ENCODE measurements at regions not wholly inside any gene's neighbourhood (a gene's known extent, or its start where the extent isn't known, plus 50 kb on each side); places are given as distances from the start of the nearest gene placed in this dataset.

DNA sequence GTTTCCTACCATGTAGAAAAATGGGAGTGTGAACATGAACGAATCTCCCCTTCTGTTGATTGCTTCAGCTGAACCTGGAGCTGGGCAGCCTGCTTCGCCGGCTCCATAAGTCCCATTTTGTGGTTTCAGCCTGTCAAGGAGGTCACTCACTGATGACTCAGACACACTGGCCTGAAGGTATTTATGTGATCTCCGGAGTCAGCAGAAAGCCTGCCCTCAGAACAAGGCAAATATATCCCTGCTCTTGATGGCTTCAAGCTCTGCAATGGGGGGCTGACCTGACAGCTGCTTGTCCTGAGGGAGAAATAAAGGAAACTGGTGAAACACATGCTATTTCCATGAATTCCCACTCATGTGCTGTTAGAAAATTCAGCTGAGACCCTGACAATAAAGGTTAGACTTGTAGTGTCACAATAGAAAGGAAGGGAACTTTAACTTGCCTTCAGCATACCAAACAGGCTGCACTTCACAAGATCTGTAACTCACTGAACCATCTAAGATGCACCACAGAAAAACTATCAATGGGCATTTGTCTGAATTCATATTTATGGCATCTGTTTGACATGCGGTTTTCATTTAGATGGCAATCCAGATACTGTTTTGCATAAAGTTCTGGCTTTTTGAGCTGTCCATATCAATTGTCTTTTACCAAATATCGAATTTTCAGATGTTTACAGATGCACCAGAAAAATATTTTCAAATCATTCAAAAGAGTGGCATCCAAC, 282.0 kb upstream of the VEPH1 start:
- Histone ChIP-seq H3K79me2 (ENCODE audit: control insufficient read depth in 1 of 2, insufficient read depth in 2 of 2, low read length in 2 of 2) (no peaks in the 10 kb centered on the region), H4K20me1 (replicated peaks in 1 of 2; ENCODE audit: control insufficient read depth in 1 of 2, insufficient read depth in 2 of 2, low read length in 2 of 2) (no peaks in the 10 kb centered on the region), H3K4me1 (replicated peaks in 1 of 4; ENCODE audit: control insufficient read depth in 3 of 4, insufficient read depth in 4 of 4, low read length in 3 of 4) (no peaks in the 10 kb centered on the region), H4K91ac (replicated peaks; ENCODE audit: insufficient read length, low read length) (no peak overlapping the region), H3K9ac (replicated peaks in 1 of 4; ENCODE audit: extremely low read depth in 1 of 4, low read depth in 3 of 4, low read length in 3 of 4) (no peak overlapping the region), H3K36me3 (ENCODE audit: control insufficient read depth in 2 of 4, insufficient read depth in 4 of 4, low read length in 3 of 4) (no peaks in the 10 kb centered on the region), H2BK12ac (ENCODE audit: low read depth, low read length) (no peak overlapping the region), H3K4ac (replicated peaks; ENCODE audit: insufficient read length, low read depth, low read length) (no peak overlapping the region), H2BK15ac (ENCODE audit: low read length) (no peak overlapping the region), H3K4me3 (ENCODE audit: extremely low read depth in 1 of 4, insufficient read depth in 2 of 4, low read depth in 3 of 4, low read length in 4 of 4) (no peak overlapping the region), H3K23me2 (ENCODE audit: low read depth, low read length) (no peaks in the 10 kb centered on the region), H2BK20ac (ENCODE audit: low read length) (no peak overlapping the region), H3K23ac (ENCODE audit: insufficient read length) (no peak overlapping the region), H3K27ac (ENCODE audit: low read depth, low read length) (no peak overlapping the region), H2AFZ (ENCODE audit: low read length) (peak overlapping the region; percentile 29; the same call in 1 of the 2 replicates), H3K56ac (replicated peaks; ENCODE audit: insufficient read length, low read depth, low read length) (no peak overlapping the region), H3K79me1 (ENCODE audit: low read depth, low read length) (no peaks in the 10 kb centered on the region), H3K27me3 (replicated peaks in 1 of 4; ENCODE audit: control insufficient read depth in 3 of 4, extremely low read depth in 1 of 4, insufficient read depth in 3 of 4, low read length in 3 of 4) (peaks cover 0 to 1% (median 0%) of the 10 kb centered on the region in 4 experiments; a peak in 1 of 7 replicates), H3K14ac (ENCODE audit: insufficient read length) (no peak overlapping the region), H4K8ac (ENCODE audit: extremely low read depth, insufficient read depth, low read length) (no peak overlapping the region), H2AK5ac (ENCODE audit: low read depth, low read length) (no peak overlapping the region), H3K4me2 (ENCODE audit: insufficient read depth in 1 of 2, low read depth in 2 of 2, low read length in 2 of 2) (no peak overlapping the region), H3K18ac (ENCODE audit: extremely low read depth, low read length) (no peak overlapping the region), H2BK120ac (replicated peaks; ENCODE audit: low read depth, low read length) (no peak overlapping the region), H2BK5ac (ENCODE audit: low read depth, low read length) (no peak overlapping the region), H4K5ac (ENCODE audit: insufficient read length, low read depth, low read length) (no peak overlapping the region), H3K9me3 (ENCODE audit: insufficient read depth in 2 of 2, low read depth in 1 of 2, low read length in 1 of 2) (no peaks in the 10 kb centered on the region)
- CTCF ChIA-PET (ENCODE audit: partially characterized antibody) = interaction anchor here (1.0 to 2.0 kb wide), 4 partner anchors 16 to 168 kb away, joined by 4 to 11 read pairs (median 4); no protein-coding TSS in a partner anchor
- 82% methylated on average over 6 of the region's 6 CpGs; no CpG with 5 or more reads in 1 of the 2 experiments for WGBS, 2 experiments (ENCODE audit: extremely low coverage in 1 of 2, insufficient coverage in 1 of 2, insufficient read length in 1 of 2, insufficient replicate concordance in 2 of 2, low coverage in 1 of 2, low lambda C conversion rate in 2 of 2, missing lambda C conversion rate in 1 of 2)
- DNase-seq (ENCODE audit: low read depth in 1 of 2, low spot score in 2 of 2) (no peak), FAIRE-seq (no peak)
- TF ChIP-seq RNF2 (IDR thresholded peaks at IDR 0.05; ENCODE audit: borderline replicate concordance, low read depth, low read length, missing control alignments, poor library complexity, severe bottlenecking) (no peak), BRCA1 (IDR thresholded peaks at IDR 0.05; ENCODE audit: low read depth, low read length) (no peak), TAF1 (IDR thresholded peaks at IDR 0.05; ENCODE audit: low read depth, low read length) (no peak), BACH1 (IDR thresholded peaks at IDR 0.05; ENCODE audit: low read length) (no peak), E2F6 (IDR thresholded peaks at IDR 0.05) (no peak), FOSL1 (IDR thresholded peaks at IDR 0.05; ENCODE audit: insufficient read depth, low read depth, low read length) (no peak)
- POLR2A ChIA-PET (ENCODE audit: partially characterized antibody) = no interaction called here
